ENCODE measurements at regions not wholly inside any gene's neighbourhood (a gene's known extent, or its start where the extent isn't known, plus 50 kb on each side); places are given as distances from the start of the nearest gene placed in this dataset.

GRCh38 chr1:87167157-87167789 is 161.4 kb upstream of the LMO4 start:
- no peak for TF ChIP-seq POLR2AphosphoS5 (IDR thresholded peaks at IDR 0.05)
- TF ChIP-seq CTCF (IDR thresholded peaks at IDR 0.05), result no peak
- TF ChIP-seq POLR2A (IDR thresholded peaks at IDR 0.05; ENCODE audit: low read depth), result no peak
- TF ChIP-seq EP300 (IDR thresholded peaks at IDR 0.05), result no peak

Measured in esophagus muscularis mucosa (tissue), 4 donors.